AG09309 (cell line): ENCODE measurements at regions not wholly inside any gene's neighbourhood (a gene's known extent, or its start where the extent isn't known, plus 50 kb on each side); places are given as distances from the start of the nearest gene placed in this dataset.

Experiments
- DNase-seq: peaks from one replicate; pipeline ENCODE4 v3.0.0-alpha.2; 2010; ENCODE audit warnings: low read depth
- H3K4me3 ChIP-seq: 2 replicates; pipeline ENCODE4 v1.5.1; 2011; ENCODE audit warnings: mild to moderate bottlenecking, low read depth, low read length, moderate library complexity; ENCODE audit not compliant: control insufficient read depth
- TF ChIP-seq, protein P1 (sequence below): IDR thresholded peaks from 2 replicates; pipeline ENCODE4 v1.5.1; 2011; ENCODE audit warnings: mild to moderate bottlenecking, low read depth, low read length, inconsistent platforms; ENCODE audit not compliant: insufficient read depth, control insufficient read depth; ENCODE audit errors: missing control alignments

DNA sequence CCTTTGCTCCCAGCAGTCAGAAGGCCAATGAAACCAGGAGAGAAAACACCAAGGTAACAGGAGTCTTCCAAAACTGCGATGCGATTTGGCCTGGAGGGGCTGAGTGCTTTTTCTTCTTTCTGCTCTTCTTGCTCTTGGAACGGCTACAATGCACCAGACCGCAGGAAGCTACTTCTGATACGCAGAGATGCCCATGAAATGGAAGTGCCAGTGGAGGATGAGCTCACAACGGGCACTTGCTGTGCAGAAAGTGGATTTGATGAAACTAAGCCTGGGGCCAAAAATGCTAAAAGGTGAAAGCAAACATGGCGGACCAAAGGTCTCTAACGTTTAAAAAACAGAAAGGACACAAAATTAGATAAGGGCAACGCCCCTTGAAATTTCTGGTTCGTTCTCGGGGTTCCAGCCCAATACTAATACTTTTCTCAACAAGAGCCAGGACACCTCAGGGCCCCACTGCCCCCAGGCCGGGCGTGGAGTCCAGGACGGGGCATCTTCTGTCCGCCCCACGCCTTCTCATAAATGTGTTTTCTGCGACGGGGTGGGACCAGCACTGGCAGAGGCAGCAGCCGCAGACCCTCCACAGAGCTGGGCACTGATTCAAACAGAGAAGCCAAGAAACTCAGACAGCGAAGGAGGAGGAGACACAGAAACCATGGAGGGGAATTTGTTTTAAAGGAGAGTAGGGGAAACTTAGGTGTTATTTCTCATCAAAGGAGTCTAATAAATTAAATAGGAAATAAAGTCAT is 101.3 kb downstream of the CRYAA start:
- TF ChIP-seq, protein P1, sequence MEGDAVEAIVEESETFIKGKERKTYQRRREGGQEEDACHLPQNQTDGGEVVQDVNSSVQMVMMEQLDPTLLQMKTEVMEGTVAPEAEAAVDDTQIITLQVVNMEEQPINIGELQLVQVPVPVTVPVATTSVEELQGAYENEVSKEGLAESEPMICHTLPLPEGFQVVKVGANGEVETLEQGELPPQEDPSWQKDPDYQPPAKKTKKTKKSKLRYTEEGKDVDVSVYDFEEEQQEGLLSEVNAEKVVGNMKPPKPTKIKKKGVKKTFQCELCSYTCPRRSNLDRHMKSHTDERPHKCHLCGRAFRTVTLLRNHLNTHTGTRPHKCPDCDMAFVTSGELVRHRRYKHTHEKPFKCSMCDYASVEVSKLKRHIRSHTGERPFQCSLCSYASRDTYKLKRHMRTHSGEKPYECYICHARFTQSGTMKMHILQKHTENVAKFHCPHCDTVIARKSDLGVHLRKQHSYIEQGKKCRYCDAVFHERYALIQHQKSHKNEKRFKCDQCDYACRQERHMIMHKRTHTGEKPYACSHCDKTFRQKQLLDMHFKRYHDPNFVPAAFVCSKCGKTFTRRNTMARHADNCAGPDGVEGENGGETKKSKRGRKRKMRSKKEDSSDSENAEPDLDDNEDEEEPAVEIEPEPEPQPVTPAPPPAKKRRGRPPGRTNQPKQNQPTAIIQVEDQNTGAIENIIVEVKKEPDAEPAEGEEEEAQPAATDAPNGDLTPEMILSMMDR, result no peak
- no peak overlapping the region for H3K4me3 ChIP-seq
- no peak for DNase-seq

DNA sequence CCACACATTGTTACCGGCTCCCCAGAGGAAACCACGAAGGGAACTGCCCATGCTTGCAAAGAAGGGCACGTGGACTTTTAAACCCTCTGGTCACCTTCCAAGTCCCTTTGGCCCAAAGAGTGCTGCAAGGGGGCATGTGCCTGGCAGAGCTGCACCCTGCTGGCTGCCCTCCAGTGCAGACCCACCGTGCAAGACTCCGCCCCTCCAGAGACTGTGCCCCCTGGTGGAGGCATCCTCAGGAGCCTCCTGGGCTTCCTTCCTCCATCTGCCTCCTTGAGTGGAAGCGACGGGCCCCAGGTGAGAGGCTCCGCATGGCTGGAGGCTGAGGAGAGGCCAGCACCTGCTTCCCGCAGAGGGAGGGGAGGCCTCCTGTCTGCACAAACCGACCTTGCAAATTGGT is 100.6 kb downstream of the CRYAA start:
- no peak for DNase-seq
- no peak overlapping the region for H3K4me3 ChIP-seq
- TF ChIP-seq, protein P1, result peak; percentile 32

DNA sequence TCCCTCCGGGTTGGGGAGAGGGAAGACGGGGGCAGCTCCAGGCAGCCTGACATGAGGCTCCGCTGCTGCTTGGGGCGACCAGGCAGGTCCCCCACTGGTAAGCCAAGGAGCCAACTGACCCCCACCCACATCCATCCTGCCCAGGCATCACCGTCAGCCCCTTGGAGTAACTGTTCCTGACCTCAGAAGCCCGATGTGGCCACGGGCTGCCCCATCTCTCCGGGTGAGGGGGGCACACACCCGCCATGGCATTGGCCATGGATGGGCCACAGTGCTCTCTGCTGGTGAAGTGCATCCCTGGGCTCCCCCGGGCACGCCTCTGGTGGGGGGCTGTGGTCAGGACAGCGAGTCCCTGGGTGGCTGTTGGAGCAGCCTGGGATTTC is 100.0 kb downstream of the CRYAA start:
- H3K4me3 ChIP-seq, result no peak overlapping the region
- TF ChIP-seq, protein P1, result no peak
- DNase-seq, result no peak

DNA sequence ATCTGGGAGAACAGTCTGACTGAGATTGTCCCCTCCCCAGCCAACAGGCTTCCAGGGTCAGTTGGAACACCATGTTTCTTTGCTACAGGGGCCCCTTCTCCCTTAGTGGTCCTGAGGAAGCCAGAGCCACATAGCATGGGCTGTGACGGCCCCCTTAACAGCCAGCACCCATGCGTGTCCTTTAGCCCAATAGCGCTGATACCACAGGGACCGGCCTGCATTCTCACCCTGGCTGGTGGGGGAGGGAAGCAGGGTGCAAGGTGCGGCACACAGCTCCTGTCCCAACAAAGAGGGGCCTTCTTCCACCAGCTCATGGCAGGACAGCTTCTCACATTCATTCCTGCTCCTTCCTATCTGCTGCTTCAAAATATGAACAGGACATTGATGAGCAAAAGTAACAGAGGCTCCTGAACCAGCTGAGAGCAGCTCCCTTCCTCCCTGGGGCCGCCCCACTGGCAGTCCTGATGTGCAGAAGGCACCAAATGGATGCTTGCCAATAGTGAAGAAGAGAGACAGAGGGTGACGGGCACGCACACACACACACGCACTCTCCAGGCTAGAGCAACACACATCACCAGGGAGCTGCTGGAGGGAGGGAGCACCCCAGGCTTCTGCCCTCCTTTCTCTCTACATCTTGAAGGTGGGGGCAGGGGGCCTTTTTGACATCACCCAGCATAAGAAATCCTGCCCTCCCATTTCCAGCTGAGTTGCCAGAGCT is 99.4 kb downstream of the CRYAA start:
- TF ChIP-seq, protein P1, result no peak
- no peak overlapping the region for H3K4me3 ChIP-seq
- no peak for DNase-seq

DNA sequence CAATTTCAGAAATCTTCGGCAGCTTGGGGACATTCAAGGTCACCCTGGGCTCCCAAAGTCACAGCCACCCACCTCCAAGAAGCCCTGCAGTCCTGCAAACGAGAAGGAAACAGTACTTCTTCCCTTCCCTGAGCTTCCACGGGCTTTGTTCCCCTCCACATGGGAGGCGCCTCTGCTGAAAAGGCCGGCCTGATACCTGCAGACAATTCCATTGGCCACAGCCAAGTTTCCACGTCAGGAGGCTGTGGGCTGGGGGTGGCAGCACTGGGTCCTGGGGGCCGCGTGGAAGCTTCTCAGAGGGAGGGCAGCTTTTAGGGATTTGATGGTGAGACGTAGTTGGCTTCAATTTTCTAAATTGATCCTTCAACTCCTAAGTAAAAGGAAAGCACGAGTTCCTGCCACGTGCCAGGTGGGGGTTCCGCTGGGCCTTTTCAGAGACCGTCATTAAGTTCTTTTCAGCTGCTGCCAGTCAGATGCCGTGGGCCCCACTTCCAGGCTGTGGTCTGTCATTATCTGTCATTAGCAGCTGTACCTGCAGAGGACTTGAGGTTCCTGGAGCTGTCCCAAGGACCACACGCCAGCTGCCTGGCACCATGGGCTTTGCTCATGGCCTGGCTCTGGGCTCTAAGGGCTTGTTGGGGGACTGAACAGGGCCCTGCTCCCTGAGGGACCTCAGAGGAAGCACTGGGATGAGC is 98.7 kb downstream of the CRYAA start:
- TF ChIP-seq, protein P1, result no peak
- no peak overlapping the region for H3K4me3 ChIP-seq
- no peak for DNase-seq

DNA sequence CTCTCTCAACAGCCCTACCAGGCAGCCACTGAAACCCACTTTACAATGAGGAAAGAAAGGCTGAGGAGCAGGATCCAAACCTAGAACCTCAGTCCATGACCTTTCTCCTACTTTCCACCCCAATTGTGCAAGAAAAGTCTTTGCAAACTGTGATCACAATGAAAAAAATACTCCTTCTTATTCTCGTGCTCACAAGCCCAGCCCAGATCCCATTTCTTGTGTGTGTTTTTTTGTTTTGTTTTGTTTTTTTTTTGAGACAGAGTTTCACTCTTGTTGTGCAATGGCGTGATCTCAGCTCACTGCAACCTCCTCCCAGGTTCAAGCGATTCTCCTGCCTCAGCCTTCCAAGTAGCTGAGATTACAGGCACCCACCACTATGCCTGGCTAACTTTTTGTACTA is 97.7 kb downstream of the CRYAA start:
- TF ChIP-seq, protein P1, result no peak
- no peak for DNase-seq

More for the DNA sequence above, 97.7 kb downstream of the CRYAA start:
- H3K4me3 ChIP-seq, result no peak overlapping the region
